ENCODE measurements at regions not wholly inside any gene's neighbourhood (a gene's known extent, or its start where the extent isn't known, plus 50 kb on each side); places are given as distances from the start of the nearest gene placed in this dataset.

- no peak overlapping the region for H3K4me3 Mint-ChIP-seq
- Histone ChIP-seq H3K4me1 (no peaks in the 10 kb centered on the region), H3F3A (ENCODE audit: low read depth) (no peaks in the 10 kb centered on the region), H3K9ac (no peak overlapping the region), H3K36me3 (no peaks in the 10 kb centered on the region), H3K4me3 (no peak overlapping the region), H2AFZ (replicated peaks) (no peak overlapping the region), H3K27me3 (no peaks in the 10 kb centered on the region), H4K20me1 (ENCODE audit: low read depth) (no peaks in the 10 kb centered on the region), H3K9me3 (ENCODE audit: low read depth) (no peaks in the 10 kb centered on the region), H3K79me2 (ENCODE audit: low read depth) (no peaks in the 10 kb centered on the region), H3K4me2 (no peak overlapping the region), H3K27ac (no peak overlapping the region)
- H3K27me3 Mint-ChIP-seq (ENCODE audit: insufficient read depth, low read depth), result no peaks in the 10 kb centered on the region
- peaks cover 11% of the 10 kb centered on the region for H3K4me1 Mint-ChIP-seq
- no peaks in the 10 kb centered on the region for H3K9me3 Mint-ChIP-seq
- no peak for TF ChIP-seq EZH2phosphoT487 (IDR thresholded peaks at IDR 0.05)
- TF ChIP-seq CTCF (IDR thresholded peaks at IDR 0.05), result no peak
- H3K36me3 Mint-ChIP-seq, result no peaks in the 10 kb centered on the region
- DNase-seq (ENCODE audit: low spot score), result no peak
- no peak overlapping the region for H3K27ac Mint-ChIP-seq
Measured at GRCh38 chr3:28172748-28173147, 68.7 kb upstream of the CMC1 start.

DNA sequence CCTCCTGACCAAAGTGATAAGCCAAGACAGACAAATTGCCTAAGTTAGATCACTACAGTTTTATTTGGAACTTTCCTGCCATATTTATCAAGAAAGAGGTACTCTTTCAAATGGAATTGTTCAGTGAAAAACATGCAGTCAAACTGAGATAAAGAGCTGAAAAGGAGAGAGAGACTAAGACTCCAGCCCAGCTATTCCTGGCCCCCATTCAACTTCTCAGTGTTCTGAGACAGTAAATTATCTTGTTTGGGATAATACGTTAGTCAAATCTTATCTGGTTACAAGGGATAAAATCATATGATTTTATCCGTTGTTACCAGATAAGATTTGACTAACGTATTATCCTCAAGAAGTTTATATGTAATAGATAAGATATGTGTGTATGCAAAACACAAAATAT is 67.6 kb upstream of the CMC1 start:
- H3K36me3 ChIP-seq, result no peaks in the 10 kb centered on the region
- no peaks in the 10 kb centered on the region for H3K9me3 ChIP-seq (ENCODE audit: low read depth)
- Mint-ChIP-seq H3K4me1 (peaks cover 11% of the 10 kb centered on the region), H3K9me3 (no peaks in the 10 kb centered on the region), H3K36me3 (no peaks in the 10 kb centered on the region), H3K27ac (no peak overlapping the region), H3K27me3 (ENCODE audit: insufficient read depth, low read depth) (no peaks in the 10 kb centered on the region), H3K4me3 (no peak overlapping the region)
- H3K27ac ChIP-seq, result no peak overlapping the region
- H3F3A ChIP-seq (ENCODE audit: low read depth), result no peaks in the 10 kb centered on the region
- no peak overlapping the region for H3K4me3 ChIP-seq
- no peak overlapping the region for H2AFZ ChIP-seq (replicated peaks)
- H3K79me2 ChIP-seq (ENCODE audit: low read depth), result no peaks in the 10 kb centered on the region
- no peak overlapping the region for H3K4me2 ChIP-seq
- H3K4me1 ChIP-seq, result no peaks in the 10 kb centered on the region
- TF ChIP-seq EZH2phosphoT487 (IDR thresholded peaks at IDR 0.05), result no peak
- TF ChIP-seq CTCF (IDR thresholded peaks at IDR 0.05), result no peak
- TF ChIP-seq EZH2 (IDR thresholded peaks at IDR 0.05), result no peak
- no peaks in the 10 kb centered on the region for H4K20me1 ChIP-seq (ENCODE audit: low read depth)
- DNase-seq (ENCODE audit: low spot score), result no peak
- no peaks in the 10 kb centered on the region for H3K27me3 ChIP-seq
- H3K9ac ChIP-seq, result no peak overlapping the region

DNA sequence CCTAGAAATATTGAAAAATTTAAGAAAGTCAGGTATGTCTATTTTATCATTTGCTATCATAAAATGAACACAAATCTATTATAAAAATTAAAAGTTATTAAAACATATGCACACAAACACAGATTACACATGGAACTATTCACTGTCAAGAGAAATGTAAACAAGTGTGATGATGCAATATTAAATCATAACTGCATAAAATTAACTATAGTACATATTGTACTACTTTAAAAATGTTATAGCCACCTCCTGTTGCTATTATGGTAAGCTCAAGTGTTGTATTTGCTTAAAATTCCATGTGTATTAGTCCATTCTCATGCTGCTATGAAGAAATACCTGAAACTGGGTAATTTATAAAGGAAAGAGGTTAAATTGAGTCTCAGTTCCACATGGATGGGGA is 54.7 kb upstream of the CMC1 start:
- TF ChIP-seq EZH2phosphoT487 (IDR thresholded peaks at IDR 0.05) (no peak), EZH2 (IDR thresholded peaks at IDR 0.05) (no peak), CTCF (IDR thresholded peaks at IDR 0.05) (no peak)
- Histone ChIP-seq H2AFZ (replicated peaks) (no peak overlapping the region), H3K9ac (no peak overlapping the region), H3K27ac (no peak overlapping the region), H3K9me3 (ENCODE audit: low read depth) (no peaks in the 10 kb centered on the region), H3F3A (ENCODE audit: low read depth) (no peaks in the 10 kb centered on the region), H3K27me3 (no peaks in the 10 kb centered on the region), H3K79me2 (ENCODE audit: low read depth) (no peaks in the 10 kb centered on the region), H3K36me3 (no peaks in the 10 kb centered on the region), H3K4me2 (no peak overlapping the region), H3K4me3 (no peak overlapping the region), H4K20me1 (ENCODE audit: low read depth) (no peaks in the 10 kb centered on the region), H3K4me1 (no peaks in the 10 kb centered on the region)
- no peak for DNase-seq (ENCODE audit: low spot score)
- Mint-ChIP-seq H3K36me3 (no peaks in the 10 kb centered on the region), H3K27ac (no peak overlapping the region), H3K4me3 (no peak overlapping the region), H3K4me1 (no peaks in the 10 kb centered on the region), H3K9me3 (no peaks in the 10 kb centered on the region), H3K27me3 (ENCODE audit: insufficient read depth, low read depth) (no peaks in the 10 kb centered on the region)

GRCh38 chr3:28188686-28189085 is 52.7 kb upstream of the CMC1 start:
- no peaks in the 10 kb centered on the region for H3K27me3 Mint-ChIP-seq (ENCODE audit: insufficient read depth, low read depth)
- H3K9me3 ChIP-seq (ENCODE audit: low read depth), result no peaks in the 10 kb centered on the region
- no peak overlapping the region for H2AFZ ChIP-seq (replicated peaks)
- no peak overlapping the region for H3K27ac ChIP-seq
- H3K27ac Mint-ChIP-seq, result no peak overlapping the region
- TF ChIP-seq EZH2 (IDR thresholded peaks at IDR 0.05), result no peak
- TF ChIP-seq CTCF (IDR thresholded peaks at IDR 0.05), result no peak
- no peak for TF ChIP-seq EZH2phosphoT487 (IDR thresholded peaks at IDR 0.05)
- H3K4me2 ChIP-seq, result no peak overlapping the region
- no peak overlapping the region for H3K4me3 ChIP-seq
- no peaks in the 10 kb centered on the region for H3K4me1 ChIP-seq
- DNase-seq (ENCODE audit: low spot score), result no peak
- no peaks in the 10 kb centered on the region for H3K36me3 Mint-ChIP-seq
- no peak overlapping the region for H3K4me3 Mint-ChIP-seq
- H3K27me3 ChIP-seq, result no peaks in the 10 kb centered on the region
- no peaks in the 10 kb centered on the region for H3K9me3 Mint-ChIP-seq
- no peaks in the 10 kb centered on the region for H3K36me3 ChIP-seq
- no peak overlapping the region for H3K9ac ChIP-seq
- no peaks in the 10 kb centered on the region for H3K79me2 ChIP-seq (ENCODE audit: low read depth)
- H3F3A ChIP-seq (ENCODE audit: low read depth), result no peaks in the 10 kb centered on the region
- no peaks in the 10 kb centered on the region for H3K4me1 Mint-ChIP-seq
- H4K20me1 ChIP-seq (ENCODE audit: low read depth), result no peaks in the 10 kb centered on the region
